Mucosa of descending colon (tissue), 3 donors: ENCODE measurements at regions not wholly inside any gene's neighbourhood (a gene's known extent, or its start where the extent isn't known, plus 50 kb on each side); places are given as distances from the start of the nearest gene placed in this dataset.
"Not testable (repeated sequence)": the region's sequence is repeated elsewhere in the genome, so short reads cannot be mapped to it uniquely, and the experiment has no call there.

Experiments
- ATAC-seq: fragments of 200-7000 bp; cut with Tn5 transposase; one replicate; pipeline ENCODE4 v1.9.1; 2020; ENCODE audit warnings: mild to moderate bottlenecking, moderate library complexity
- DNase-seq, 3 donors: peaks; one replicate each; pipeline ENCODE4 v3.0.0-alpha.2; 2020
- H3K36me3 ChIP-seq: fragments of 200-600 bp; one replicate; pipeline ENCODE4 v1.8.0; 2021; ENCODE audit warnings: low read depth, mild to moderate bottlenecking
- H3K4me1 ChIP-seq: fragments of 200-600 bp; one replicate; pipeline ENCODE4 v1.8.0; 2021; ENCODE audit warnings: low read depth, mild to moderate bottlenecking
- H3K4me3 ChIP-seq: fragments of 200-600 bp; one replicate; pipeline ENCODE4 v1.8.0; 2021; ENCODE audit warnings: mild to moderate bottlenecking
- H3K9me3 ChIP-seq: fragments of 200-600 bp; one replicate; pipeline ENCODE4 v1.8.0; 2021; ENCODE audit warnings: mild to moderate bottlenecking
- intact Hi-C, 2 donors: fragments of 100-400 bp; cut with DNase I in 1 of 2; cut with micrococcal nuclease in 1 of 2; formaldehyde crosslinking; loops; one replicate each; pipeline versions ENCODE4 v1.11.0 to v1.11.1; 2022; cut with DNase I, micrococcal nuclease
- TF ChIP-seq, protein P1 (sequence below): fragments of 200-600 bp; IDR thresholded peaks from one replicate; pipeline ENCODE4 v1.8.0; 2022; ENCODE audit warnings: antibody characterized with exemption, mild to moderate bottlenecking
- donor health status: DM: no; HTN: no; CAD: no; lungs with moderate emphysema.
- donor health status: DM: no; HTN: no; CAD: no.
- donor health status: DM: no; HTN: yes; CAD: no.

DNA sequence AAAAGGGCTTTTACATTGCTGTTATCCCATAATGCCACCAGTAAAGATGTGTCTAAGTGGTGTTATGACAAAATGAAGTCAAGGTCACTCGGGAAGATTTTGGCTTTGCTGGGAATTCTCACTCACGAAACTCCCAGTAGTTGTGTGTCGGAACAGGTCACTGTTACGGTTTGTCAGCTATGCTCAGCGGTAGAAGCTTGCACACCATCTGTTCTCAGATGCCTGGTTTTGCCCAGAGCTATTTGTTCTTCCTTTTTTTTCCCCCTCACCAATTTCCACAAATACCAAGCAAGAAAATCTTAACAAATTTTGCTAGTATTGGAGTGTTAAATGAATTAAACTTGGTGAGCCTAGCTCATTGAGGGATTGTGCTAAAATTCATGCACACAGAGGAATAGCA is 915.1 kb downstream of the MCTP2 start:
- H3K9me3 ChIP-seq, result no peaks in the 10 kb centered on the region
- DNase-seq, result no peak
- H3K4me1 ChIP-seq, result no peaks in the 10 kb centered on the region
- TF ChIP-seq, protein P1, sequence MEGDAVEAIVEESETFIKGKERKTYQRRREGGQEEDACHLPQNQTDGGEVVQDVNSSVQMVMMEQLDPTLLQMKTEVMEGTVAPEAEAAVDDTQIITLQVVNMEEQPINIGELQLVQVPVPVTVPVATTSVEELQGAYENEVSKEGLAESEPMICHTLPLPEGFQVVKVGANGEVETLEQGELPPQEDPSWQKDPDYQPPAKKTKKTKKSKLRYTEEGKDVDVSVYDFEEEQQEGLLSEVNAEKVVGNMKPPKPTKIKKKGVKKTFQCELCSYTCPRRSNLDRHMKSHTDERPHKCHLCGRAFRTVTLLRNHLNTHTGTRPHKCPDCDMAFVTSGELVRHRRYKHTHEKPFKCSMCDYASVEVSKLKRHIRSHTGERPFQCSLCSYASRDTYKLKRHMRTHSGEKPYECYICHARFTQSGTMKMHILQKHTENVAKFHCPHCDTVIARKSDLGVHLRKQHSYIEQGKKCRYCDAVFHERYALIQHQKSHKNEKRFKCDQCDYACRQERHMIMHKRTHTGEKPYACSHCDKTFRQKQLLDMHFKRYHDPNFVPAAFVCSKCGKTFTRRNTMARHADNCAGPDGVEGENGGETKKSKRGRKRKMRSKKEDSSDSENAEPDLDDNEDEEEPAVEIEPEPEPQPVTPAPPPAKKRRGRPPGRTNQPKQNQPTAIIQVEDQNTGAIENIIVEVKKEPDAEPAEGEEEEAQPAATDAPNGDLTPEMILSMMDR, result no peak
- no peak overlapping the region for H3K4me3 ChIP-seq
- intact Hi-C loops, result no loop called here
- no peak for ATAC-seq
- H3K36me3 ChIP-seq, result no peaks in the 10 kb centered on the region

GRCh38 chr15:95148183-95148582 is 916.8 kb downstream of the MCTP2 start:
- ATAC-seq (no peak), DNase-seq (no peak)
- Histone ChIP-seq H3K4me3 (no peak overlapping the region), H3K4me1 (no peaks in the 10 kb centered on the region), H3K9me3 (no peaks in the 10 kb centered on the region), H3K36me3 (no peaks in the 10 kb centered on the region)
- TF ChIP-seq, protein P1, result no peak
- intact Hi-C loops, result no loop called here

DNA sequence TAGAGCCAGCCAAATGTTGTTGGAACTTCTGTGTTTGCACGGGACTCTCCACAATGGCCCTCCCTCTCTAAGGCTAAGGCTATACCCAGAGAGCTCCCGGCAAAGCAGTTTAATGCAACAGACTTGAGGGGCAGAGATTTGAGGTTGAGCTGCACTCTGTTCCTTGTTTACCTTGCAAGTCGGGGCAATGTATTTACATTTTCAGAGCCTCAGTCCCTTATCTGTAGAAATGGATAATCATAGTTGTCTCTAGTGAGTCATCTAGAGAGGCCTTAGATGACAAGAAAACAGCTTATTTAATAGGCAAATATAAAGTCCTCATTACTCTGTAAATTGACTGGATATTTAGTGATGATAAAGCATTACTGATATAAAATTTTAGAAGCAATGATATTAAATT is 917.7 kb downstream of the MCTP2 start:
- Histone ChIP-seq H3K9me3 (no peaks in the 10 kb centered on the region), H3K4me1 (no peaks in the 10 kb centered on the region), H3K36me3 (no peaks in the 10 kb centered on the region), H3K4me3 (no peak overlapping the region)
- intact Hi-C loops, result no loop called here
- TF ChIP-seq, protein P1, result no peak
- ATAC-seq (no peak), DNase-seq (no peak)

GRCh38 chr15:95149771-95150170 is 918.4 kb downstream of the MCTP2 start:
- Histone ChIP-seq H3K36me3 (no peaks in the 10 kb centered on the region), H3K9me3 (no peaks in the 10 kb centered on the region), H3K4me1 (no peaks in the 10 kb centered on the region), H3K4me3 (no peak overlapping the region)
- TF ChIP-seq, protein P1, result no peak
- intact Hi-C loops, result no loop called here
- DNase-seq (no peak), ATAC-seq (no peak)

DNA sequence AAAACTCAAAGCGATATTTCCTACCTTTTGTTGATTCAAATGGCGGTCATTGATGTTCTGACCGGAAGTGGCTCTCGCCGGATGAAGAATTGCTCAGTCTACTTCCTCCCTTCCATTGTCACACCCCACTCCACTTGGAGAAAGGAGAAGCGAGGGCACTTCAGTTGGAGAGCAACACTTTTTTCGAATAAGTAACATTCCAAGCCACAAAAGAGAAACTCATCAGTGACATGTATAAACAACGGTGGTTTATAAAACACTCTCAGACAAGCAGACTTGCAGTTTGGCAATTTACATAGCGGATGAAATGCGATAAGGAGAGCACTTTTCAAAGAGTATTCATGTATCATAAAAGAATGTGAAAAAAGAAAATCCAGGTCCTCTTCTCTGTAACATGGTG is 919.1 kb downstream of the MCTP2 start:
- DNase-seq, result no peak
- H3K9me3 ChIP-seq, result peaks cover 1% of the 10 kb centered on the region
- TF ChIP-seq, protein P1, result no peak
- no peaks in the 10 kb centered on the region for H3K4me1 ChIP-seq
- H3K36me3 ChIP-seq, result no peaks in the 10 kb centered on the region
- intact Hi-C loops, result no loop called here
- no peak for ATAC-seq
- no peak overlapping the region for H3K4me3 ChIP-seq

- DNase-seq, result no peak
- H3K9me3 ChIP-seq, result peaks cover 7% of the 10 kb centered on the region
- TF ChIP-seq, protein P1, result no peak
- no peaks in the 10 kb centered on the region for H3K36me3 ChIP-seq
- no peaks in the 10 kb centered on the region for H3K4me1 ChIP-seq
- ATAC-seq, result no peak
- intact Hi-C loops, result no loop called here
- H3K4me3 ChIP-seq, result no peak overlapping the region
These were observed 921.4 kb downstream of the MCTP2 start for GRCh38 chr15:95152741-95153140.

DNA sequence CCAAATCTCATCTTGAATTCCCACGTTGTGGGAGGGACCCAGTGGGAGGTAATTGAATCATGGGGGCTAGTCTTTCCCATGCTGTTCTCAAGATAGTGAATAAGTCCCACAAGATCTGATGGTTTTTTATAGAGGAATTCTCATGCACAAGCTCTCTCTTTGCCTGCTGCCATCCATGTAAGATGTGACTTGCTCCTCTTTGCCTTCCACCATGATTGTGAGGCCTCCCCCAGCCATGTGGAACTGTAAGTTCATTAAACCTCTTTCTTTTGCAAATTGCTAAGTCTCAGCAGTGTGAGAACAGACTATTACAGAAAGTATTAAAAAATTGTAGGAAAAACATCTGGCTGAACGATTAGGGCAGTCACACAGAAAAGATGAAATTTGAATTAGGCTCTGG is 921.8 kb downstream of the MCTP2 start:
- H3K4me3 ChIP-seq, intact Hi-C loops, ATAC-seq, DNase-seq, H3K36me3 ChIP-seq, H3K4me1 ChIP-seq, H3K9me3 ChIP-seq: not testable (repeated sequence)
